HG02840 (cell line): ENCODE measurements at regions not wholly inside any gene's neighbourhood (a gene's known extent, or its start where the extent isn't known, plus 50 kb on each side); places are given as distances from the start of the nearest gene placed in this dataset.
"Not testable (repeated sequence)": the region's sequence is repeated elsewhere in the genome, so short reads cannot be mapped to it uniquely, and the experiment has no call there.

Source experiments
- ATAC-seq: cut with Tn5 transposase; IDR thresholded peaks from one replicate; pipeline ENCODE4 v1.9.1; 2021; ENCODE audit warnings: mild to moderate bottlenecking, moderate library complexity, moderate number of reproducible peaks; ENCODE audit not compliant: unreplicated experiment, low FRiP score

DNA sequence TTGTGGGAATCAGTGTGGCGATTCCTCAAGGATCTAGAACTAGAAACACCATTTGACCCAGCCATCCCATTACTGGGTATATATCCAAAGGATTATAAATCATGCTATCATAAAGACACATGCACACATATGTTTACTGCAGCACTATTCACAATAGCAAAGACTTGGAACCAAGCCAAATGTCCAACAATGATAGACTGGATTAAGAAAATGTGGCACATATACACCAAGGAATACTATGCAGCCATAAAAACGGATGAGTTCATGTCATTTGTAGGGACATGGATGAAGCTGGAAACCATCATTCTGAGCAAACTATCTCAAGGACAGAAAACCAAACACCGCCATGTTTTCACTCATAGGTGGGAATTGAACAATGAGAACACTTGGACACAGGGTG lies 250.9 kb upstream of the FGF13 start:
- ATAC-seq: not testable (repeated sequence)

DNA sequence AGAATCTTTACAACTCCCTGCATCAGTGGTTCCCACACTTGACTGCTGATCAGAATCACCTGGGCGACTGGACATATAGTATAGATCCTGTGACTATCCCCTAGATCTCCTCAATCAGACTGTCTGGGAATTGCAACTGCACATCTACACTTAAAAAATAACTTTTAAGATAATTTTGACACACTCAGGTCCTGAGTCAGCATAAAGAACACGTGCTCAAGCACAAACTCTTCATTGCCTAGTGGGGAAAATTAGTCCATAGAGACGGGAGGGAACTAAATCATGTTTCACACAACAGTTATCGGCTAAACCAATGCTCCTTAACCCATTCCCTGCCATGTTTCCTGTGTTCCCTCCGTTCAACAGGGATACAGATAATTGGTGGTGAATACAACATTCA lies 243.5 kb upstream of the FGF13 start:
- ATAC-seq: no peak

DNA sequence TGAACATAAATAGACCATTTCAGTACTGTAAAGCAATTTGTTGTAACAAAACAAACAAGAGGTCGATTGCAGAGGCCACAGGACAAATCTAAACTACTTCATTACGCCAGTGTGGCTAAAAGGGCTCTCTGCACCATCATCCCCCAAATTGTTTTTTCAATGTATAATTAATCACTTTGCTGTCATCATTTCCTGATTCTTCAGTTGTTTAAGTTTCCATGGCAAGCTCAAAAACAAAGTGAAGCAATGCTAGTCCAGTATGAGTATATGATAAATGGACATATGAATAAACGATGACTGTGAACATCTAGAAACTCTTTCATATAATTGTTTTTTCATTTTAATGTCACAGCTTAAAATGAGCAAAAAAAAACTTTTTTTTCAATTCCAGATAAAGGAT lies 235.4 kb upstream of the FGF13 start:
- ATAC-seq: no peak

DNA sequence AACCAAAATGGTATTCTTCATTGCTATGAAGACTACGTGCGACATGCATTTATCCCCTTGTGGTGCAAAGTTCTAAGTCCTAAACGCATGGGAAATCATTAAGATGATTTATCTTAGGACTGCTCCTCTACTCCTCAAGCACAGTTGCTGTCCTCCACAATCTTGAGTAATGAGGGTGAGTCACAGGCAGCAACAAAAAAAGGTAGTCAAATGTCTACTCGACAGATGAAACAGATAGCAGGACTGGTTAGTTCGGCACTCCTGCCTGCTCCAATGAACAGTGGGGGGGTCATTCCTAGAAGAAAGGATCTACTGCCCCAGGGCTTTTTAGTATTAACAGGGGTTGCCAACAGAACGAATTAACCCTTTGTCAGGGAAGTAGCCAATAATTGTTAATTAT lies 233.7 kb upstream of the FGF13 start:
- no peak for ATAC-seq

DNA sequence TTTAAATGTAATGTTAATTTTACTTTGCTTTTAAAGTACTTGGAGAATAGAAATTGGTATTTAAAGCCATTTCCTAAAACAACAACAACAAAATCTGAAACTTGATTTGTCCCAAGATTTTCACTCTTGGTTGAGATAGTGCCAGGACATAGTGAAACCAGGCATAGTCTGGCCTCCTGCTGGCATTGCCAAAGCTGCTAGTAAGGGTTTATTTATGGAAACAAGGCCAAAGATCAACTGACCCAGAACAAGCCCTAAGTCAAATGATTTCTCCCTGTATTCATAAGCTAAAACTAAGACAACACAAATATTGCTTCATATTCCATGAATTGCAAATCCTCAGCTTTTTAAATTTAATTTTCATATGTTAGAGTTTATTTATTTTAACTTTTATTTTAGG lies 227.5 kb upstream of the FGF13 start:
- ATAC-seq: no peak

DNA sequence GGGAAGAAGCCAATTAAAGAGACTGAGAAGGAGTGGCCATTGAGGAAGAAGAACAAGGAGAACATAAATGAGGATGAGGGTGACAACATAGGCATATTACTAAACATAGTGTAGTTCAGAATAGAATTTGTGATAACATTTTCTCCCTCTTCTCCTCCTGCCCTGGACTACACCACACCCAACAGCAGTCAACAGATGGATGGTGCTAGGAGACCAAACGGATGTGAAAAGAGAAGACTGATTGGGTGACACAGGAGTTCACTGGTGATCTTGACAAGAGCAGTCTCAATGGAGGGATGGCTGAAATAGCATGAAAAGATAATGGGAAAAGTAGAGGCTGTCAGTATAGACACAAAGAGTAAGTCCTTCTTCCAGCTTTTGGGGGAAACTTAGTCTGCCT lies 226.5 kb upstream of the FGF13 start:
- no peak for ATAC-seq

DNA sequence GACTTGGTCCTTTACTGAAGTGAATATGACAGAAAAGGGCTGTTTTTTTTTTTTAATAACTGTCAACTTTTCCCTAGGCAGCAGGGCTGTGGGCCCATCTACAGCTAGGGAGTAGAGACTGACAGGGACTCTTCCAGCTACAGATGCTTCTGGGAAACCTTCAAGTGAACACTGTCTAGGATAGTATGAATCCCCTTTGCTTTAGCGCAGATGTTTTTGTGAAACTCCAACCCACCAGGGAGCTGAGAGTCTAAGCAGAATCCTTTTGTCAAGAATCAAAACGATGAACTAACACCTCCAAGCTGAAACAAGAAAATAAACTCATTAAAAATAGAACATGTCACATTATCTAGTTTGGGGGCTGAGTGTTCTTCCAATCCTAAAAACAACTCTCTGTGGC lies 219.7 kb upstream of the FGF13 start:
- ATAC-seq: no peak

DNA sequence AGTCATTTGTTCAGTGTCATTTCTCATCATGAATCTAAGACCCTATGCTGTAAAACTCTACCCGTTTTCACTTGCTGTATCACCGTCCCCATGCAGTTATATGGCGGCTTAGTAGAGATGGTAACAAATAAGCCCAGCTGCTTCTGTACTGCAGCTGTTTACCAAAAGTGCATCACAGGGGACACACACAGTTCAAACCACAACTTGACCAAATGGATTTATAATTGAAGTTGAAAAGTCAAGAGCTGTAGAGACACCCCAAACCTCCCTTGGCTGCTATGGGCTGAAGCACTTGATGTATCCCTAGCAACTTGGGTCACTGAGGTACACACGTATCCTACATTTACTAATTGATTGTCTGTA lies 219.0 kb upstream of the FGF13 start:
- ATAC-seq: no peak

DNA sequence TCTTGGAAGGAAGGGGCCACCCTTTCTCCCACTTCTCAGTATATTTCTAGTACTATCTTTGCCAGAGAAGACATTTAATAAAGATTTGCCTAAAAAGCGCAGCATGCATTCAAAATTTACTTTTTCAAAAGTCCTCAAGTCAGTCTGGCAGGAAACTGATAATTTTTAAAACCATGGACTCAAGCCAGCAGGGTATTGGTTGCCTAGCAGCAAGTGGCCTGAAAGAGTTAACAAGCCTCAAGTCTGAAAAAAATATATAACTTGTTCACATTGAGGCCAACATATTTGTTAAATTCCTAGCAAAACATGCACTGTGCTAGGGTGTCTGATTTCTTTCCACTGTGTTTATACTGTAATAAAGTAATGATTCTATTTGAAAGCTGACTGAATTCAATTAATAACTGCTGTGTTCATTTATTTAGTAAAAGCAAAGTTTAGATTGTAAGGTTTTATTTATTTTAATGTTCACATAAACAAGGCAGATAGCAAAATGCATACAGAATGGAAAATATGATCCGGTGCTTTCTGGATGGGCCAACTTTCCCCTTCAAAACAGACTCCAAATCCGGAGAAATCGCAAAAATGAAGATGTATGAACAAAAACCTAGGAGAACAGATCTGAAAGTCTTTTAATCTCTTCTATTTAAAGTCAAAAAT lies 218.5 kb upstream of the FGF13 start:
- no peak for ATAC-seq

DNA sequence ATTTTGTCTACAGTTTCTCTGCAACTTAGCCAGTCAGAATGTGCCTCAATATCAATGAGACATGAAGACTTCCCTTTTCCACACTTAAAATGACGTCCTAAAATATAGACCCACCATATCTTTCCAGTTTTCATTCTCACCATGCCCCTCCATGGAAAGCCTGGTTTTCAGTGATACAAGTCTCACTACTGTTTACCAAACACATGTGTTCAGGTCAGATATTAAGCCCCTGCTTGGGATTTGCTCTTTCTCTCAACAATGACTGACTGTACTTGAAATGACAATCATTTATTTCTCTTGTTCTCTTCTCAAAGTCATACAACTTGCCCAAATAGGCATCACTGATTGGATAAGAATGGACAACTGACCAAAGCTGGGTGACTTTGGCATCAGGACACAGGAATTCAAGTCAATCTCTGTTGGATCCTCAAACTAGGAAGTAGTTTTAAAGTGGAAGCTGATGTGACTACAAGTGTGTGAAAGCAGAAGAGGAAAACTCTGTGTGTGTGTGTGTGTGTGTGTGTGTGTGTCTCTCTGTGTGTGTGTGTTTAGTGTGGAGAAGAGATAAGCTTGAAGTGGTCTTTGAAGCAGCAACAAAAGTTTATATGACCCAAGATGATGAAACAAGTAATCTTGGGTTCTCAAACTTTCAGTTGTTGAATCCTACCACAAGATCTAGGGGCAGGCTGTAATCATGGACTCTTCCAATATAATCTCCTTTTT lies 217.4 kb upstream of the FGF13 start:
- no peak for ATAC-seq

DNA sequence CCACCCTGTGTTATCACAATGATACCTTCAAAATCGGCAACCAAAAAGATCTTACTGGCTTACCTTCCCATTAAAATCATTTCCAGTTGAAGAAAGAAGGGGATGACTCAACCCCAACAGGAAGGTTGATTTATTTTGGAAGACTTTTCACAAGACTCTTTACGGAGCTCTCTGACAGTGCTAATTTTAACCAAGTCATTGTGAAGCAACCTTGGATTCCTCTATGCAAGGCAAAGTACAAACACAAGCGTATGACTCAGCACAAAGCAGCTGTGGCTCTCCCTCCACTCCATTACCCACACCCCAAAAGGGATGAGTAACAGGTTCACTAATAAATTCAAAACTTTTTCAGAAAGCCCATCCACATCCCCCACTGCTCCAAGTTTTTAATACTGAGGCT lies 213.8 kb upstream of the FGF13 start:
- ATAC-seq: no peak

DNA sequence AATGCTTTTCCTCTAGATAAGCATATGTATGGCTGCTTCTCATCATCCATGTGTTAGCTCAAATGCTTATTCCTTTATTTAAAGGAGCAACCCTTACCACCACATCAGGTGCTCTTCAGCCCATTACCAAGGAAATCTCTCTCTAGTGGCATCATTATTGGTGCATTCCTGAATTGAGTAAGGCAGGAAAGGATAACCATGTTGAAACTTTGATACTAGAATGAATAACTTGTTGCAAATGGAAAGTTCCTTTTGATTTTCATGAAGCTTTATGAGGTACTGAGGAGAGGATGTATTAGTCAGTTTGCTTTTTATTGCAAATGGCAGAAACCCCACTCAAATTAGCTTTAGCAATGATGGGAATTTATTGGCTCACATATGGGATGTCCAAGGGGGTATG lies 212.3 kb upstream of the FGF13 start:
- ATAC-seq: no peak

DNA sequence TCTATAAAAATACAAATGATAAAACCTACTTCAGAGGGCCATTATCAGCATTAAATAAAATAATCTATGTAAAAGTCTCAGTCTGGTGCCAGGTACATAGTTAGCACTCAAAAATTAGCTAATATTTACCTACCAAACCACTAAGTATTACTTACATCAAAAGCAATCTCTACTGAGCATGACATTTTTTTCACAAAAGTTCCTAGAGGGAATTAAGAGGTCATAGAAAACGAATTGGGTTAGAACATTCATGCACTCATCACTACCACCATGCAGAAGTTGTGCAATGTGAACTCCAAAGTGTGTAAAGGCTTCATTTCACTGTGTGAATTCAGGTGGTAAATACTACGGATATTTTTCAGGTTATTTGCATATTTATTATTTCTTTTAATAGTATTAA lies 209.5 kb upstream of the FGF13 start:
- ATAC-seq: no peak

DNA sequence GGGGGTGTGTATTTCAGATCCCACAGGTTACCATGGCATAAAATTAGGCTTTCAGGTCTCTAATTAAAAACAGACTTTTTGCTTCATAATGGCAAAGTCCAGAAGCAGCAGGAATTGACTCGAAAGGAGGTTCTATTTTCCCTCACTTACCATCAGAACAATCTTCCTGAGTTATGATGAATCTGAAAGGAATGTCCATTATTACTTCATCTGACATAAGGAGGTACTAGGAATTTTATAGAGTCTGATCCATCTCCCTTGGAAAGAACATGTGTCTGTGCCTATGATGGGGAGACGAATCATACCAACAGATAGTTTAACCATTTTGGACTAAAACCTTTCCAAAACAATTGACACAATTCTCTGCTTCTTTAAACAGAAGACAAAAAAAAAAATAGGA lies 206.3 kb upstream of the FGF13 start:
- no peak for ATAC-seq

DNA sequence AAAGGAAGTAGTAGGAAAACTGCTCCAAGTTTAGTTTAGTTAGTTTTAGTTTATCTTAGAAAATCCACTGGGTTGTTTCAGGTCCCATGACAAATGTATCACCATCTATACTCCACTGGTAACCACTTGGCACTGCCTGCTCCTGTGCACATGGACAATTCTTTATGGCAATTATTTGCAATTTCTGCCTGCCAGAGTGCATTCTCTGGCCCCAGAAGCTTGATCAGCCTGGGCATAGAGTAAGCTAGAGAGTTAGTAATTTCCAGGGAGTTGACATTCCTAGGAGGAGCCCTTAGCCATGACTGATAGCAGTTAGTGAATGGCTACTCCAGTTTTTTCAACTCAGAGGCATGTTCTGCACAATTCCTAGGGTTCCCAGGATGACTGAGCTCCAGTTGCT lies 203.2 kb upstream of the FGF13 start:
- no peak for ATAC-seq

DNA sequence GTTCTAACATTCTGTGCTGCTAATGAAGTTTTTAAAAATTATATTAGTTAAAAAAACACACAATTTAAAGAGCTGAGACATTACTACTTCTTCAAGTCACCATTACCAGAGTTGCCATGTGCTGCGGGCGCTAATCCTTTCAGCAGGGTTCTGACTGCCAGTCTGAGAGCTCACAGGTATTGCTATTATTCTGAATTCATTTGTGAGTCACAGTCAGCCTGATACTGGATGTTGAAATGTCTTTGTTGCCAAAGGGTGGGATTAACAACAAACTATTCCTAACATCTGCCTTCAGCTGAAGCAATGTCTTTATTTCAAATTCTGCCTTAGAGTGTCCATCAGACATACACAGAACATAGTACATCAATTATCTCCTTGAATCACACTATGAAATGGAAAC lies 197.1 kb upstream of the FGF13 start:
- ATAC-seq: no peak

DNA sequence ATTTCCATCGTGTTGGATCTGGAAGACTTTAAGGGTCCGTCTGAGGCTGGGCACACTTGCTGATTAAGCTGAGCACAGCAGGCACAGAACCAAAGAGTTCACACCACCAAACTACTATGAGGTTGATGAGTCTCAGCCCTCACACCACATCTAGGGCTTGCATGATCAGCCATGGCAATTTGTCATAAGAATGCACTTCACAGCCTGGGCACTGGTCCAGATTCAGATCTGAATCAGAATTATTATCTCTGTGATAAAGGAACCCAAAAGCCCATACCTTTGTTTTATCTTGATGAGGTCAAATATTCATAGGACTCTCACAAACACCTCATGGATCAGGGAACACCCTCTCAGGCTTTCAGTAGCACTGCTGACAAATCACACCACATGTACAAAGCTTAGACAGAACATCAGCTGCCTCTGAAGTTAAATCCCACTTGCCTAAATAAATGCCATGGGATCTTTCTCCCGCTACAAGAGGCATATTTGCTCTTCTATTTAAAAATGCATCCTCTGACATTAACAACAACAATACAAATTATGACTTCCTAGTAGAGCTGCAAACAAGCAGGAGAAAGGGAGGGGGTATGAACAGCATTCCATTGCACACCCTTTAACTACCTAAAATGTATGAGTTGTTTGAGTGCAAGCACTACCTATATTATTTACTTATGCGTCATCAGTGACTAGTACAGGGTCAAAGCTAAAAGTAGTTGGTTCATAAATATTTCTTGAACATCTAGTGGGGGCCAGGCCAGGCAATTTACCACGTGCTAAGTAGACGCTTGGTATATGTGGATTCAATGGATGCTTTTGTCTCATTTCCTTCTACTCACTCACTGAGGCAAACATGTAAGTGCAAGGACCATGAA lies 186.3 kb upstream of the FGF13 start:
- ATAC-seq: no peak

DNA sequence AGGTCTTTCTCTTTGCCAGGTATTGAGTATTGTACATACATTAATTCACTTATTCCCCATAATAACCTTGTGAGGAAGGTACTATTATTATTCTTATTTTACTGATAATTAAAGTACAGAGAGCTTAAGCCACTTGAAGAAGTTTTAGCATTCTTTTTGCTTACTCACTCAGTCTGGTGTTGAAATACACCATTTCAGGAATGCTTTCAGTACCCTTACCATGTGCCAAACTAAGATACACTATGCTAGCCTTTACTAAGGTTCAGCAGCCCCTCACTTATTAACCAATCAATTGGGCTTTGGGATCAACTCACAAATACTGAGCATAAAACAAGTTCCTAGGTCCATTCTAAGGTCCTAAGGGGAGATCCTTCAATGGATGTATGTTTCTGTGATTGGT lies 179.0 kb upstream of the FGF13 start:
- no peak for ATAC-seq

DNA sequence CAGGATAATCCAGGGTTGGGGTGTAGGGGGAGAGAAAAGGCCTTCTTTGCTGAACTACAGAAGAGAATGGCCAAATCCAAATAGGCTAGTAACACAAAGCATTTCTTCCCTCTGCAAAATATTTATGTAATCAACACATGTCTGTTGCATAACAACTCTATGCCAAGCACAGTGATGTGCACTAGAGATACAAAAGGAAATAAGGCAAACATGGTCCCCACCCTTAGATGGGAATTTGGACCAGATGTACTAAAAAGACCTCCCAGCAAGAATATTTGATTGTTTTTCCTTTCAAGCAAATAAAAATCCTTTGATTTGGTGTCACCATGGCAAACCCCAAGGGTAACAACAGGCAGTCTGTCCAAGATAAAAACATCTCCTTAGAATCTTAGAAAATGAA lies 177.6 kb upstream of the FGF13 start:
- ATAC-seq: no peak

DNA sequence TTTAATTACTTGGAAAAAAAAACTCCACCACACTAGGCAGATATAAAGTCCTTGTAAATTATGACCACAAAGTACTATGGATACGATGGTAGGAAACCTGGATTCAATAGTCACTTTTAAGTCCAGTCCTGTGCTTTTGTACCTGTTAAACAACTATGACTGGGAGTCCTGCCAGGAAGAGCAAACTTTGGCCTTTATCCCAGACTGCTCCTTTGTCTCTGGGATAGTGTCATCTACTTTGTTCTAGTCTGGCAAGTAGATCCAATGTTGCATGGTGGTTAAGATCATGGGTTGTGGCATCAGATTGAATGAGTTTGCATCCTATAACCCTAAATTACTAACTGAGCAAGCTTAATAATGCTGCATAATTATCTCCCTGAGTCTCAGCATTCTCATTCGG lies 175.3 kb upstream of the FGF13 start:
- ATAC-seq: no peak

DNA sequence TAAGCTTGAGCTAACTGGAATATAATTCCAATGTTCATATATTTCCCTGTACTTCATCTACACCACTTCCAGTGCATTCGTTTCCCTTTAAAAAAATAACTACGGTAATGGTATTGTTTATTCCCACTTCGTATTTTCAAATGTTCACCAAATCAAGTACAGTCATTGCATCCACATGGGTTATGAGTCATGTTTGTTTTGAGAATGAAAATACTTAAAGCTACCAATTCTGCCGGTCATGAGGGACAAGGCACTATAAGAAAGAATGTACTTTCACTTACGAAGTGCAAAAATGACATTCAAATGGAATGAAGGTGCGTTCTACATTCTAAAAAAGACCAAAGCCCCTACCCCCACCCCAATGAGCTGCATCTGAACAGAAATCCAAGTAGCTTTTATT lies 174.4 kb upstream of the FGF13 start:
- no peak for ATAC-seq

DNA sequence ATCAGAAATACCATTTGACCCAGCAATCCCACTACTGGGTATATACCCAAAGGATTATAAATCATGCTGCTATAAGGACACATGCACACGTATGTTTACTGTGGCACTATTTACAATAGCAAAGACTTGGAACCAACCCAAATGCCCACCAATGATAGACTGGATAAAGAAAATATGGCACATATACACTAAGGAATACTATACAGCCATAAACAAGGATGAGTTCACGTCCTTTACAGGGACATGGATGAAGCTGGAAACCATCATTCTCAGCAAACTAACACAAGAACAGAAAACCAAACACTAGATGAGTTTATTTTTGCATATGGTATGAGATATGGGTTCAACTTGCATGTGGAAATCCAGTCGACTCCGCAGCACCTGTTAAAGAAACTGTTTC lies 168.8 kb upstream of the FGF13 start:
- not testable (repeated sequence) for ATAC-seq
